ENCODE measurements at regions not wholly inside any gene's neighbourhood (a gene's known extent, or its start where the extent isn't known, plus 50 kb on each side); places are given as distances from the start of the nearest gene placed in this dataset.

DNA sequence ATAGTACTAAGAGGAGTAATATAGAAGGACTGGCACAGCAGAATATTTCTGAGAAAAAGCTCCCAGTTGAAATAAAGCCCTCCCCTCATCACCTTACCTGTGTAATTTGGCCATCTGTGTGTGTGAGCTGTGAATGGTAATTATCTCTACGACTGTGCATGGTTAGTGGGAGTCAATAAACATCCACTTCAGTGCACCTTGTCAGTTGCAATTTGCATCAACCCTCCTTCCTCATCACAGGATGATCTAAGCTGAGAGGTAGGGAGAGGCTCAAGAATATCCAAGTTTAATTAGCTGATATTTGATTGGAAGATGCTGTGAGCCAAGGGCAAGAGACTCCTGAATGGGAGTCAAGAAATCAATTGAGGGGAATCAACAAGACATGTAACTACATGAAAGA is 694.9 kb upstream of the KLHL29 start:
- TF ChIP-seq, protein P1, sequence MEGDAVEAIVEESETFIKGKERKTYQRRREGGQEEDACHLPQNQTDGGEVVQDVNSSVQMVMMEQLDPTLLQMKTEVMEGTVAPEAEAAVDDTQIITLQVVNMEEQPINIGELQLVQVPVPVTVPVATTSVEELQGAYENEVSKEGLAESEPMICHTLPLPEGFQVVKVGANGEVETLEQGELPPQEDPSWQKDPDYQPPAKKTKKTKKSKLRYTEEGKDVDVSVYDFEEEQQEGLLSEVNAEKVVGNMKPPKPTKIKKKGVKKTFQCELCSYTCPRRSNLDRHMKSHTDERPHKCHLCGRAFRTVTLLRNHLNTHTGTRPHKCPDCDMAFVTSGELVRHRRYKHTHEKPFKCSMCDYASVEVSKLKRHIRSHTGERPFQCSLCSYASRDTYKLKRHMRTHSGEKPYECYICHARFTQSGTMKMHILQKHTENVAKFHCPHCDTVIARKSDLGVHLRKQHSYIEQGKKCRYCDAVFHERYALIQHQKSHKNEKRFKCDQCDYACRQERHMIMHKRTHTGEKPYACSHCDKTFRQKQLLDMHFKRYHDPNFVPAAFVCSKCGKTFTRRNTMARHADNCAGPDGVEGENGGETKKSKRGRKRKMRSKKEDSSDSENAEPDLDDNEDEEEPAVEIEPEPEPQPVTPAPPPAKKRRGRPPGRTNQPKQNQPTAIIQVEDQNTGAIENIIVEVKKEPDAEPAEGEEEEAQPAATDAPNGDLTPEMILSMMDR (IDR thresholded peaks at IDR 0.05), result no peak
- TF ChIP-seq FOXJ3 (CRISPR knock-in tag; IDR thresholded peaks at IDR 0.05; ENCODE audit: borderline replicate concordance) (no peak), NFYB (CRISPR knock-in tag; conservative IDR thresholded peaks at IDR 0.05; ENCODE audit: low read depth) (no peak), CREB1 (CRISPR knock-in tag; IDR thresholded peaks at IDR 0.05) (no peak), SP1 (CRISPR knock-in tag; conservative IDR thresholded peaks at IDR 0.05) (no peak), MYBL2 (CRISPR knock-in tag; IDR thresholded peaks at IDR 0.05) (no peak), EMX1 (CRISPR knock-in tag; IDR thresholded peaks at IDR 0.05) (no peak)

Data from WTC11 (cell line).